Dedifferentiated amniotic fluid mesenchymal stem cell (primary cell): ENCODE measurements at regions not wholly inside any gene's neighbourhood (a gene's known extent, or its start where the extent isn't known, plus 50 kb on each side); places are given as distances from the start of the nearest gene placed in this dataset.

ENCODE experiments used
- DNase-seq: peaks from one replicate; pipeline ENCODE4 v3.0.0-alpha.2; 2016; ENCODE audit errors: extremely low spot score

GRCh38 chr6:77979204-77979603 is 326.4 kb downstream of the MEI4 start:
- no peak for DNase-seq

DNA sequence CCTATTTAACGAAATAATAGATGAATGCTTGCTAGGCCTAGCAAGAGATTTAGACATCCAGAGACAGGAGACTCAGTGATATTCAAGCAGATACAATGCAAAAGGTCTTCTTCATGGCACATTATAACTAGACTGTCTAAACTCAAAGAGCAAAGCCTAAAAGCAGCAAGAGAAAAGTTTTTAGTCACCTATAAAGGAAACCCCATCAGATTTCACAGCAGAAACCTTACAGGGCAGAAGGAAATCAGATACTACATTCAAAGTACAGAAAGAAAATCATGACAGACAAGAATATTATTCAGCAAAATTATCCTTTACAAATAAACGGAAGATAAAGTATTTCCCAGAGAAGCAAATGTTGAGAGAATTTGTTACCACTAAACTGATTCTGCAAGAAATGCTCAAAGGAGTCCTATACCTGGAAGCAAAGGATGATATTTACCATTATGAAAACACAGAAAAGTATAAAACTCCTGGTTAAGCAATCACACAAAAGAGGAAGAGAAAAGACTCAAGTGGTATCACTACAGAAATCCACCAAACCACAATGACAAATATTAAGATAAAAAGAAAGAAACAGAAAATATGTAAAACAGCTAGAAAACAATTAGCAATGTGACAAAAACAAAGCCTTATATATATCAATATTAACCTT is 333.7 kb downstream of the MEI4 start:
- no peak for DNase-seq

- DNase-seq, result no peak
Measured at GRCh38 chr6:77987035-77987384, 334.2 kb downstream of the MEI4 start.

DNA sequence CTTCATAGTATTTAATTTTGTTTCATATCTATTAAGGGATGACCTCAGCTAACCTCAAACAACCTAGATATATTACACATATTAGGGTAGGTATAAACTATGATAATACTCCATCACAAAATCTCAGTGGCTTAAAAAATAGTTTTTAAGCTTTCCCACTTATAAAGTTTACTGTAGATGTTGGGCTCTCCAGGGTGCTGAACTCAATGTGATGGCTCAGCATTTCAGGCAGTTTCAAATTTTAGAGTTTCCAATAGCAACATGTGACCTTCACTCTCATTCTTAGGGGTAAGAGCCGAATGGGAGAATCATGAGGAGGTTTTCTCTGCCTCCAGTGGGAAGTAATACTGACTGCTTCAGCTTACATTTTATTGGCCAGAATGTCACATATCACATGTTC is 357.3 kb downstream of the MEI4 start:
- DNase-seq, result no peak

- DNase-seq, result no peak
Measured at GRCh38 chr6:78020586-78020985, 367.7 kb downstream of the MEI4 start.

GRCh38 chr6:78025502-78025901 is 372.7 kb downstream of the MEI4 start:
- no peak for DNase-seq

GRCh38 chr6:78031228-78031627 is 378.4 kb downstream of the MEI4 start:
- DNase-seq, result no peak

DNA sequence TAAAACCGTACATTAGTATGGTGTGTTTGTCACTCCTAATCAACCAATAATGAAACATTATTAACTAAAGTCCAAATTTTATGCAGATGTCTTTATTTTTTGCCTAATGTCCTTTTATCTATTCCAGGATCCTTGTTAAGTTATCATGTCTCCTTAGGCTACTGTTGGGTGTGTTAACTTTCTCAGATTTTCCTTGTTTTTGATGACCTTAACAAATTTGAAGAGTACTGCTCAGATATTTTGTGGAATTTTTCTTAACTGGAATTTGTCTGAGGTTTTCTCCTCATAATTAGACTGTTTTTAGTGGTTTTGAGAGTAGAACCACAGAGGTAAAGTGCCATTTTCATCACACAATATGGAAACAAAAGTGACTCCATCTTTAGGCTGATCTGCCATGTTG is 406.3 kb downstream of the MEI4 start:
- DNase-seq, result no peak

DNA sequence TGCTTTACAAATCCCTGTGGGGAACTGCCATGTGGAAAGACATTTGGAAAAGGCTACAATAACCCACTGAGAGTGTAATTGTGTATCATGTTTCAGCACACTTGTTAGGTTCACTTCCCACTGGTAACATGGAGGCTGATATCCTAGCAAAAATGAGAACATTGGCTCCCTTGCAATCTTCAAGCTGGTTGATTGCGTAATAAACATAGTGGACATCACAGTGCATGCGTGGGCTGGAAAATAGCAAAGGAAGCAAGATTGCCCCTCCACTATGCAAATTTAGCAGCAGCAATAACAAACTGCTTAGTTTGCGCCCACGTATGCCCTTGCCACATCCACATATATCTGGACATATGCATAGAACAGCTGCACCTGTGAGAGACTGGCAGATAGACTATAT is 410.2 kb downstream of the MEI4 start:
- DNase-seq, result no peak

GRCh38 chr6:78076371-78076770 is 423.5 kb downstream of the MEI4 start:
- DNase-seq, result no peak

GRCh38 chr6:78089531-78089930 is 436.7 kb downstream of the MEI4 start:
- DNase-seq, result no peak

DNA sequence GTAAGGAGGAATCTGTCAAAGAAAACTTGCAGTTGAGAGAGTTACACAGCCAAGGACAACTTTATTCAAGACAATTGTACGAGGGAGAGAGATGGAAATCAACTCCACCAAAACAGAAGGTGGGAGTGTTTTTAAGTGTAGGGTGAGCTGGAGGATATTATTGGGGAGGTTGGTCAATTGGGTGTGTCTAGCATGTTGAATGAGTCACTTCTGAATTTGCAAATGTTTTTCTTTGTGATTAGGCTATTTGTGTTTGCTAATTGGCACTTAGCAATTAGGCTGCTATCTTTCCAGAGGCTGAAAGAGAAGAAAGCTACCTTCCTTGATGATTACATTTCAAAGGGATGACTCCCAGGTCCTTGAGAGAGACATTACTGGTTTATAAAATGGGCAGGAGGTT is 441.1 kb downstream of the MEI4 start:
- no peak for DNase-seq

DNA sequence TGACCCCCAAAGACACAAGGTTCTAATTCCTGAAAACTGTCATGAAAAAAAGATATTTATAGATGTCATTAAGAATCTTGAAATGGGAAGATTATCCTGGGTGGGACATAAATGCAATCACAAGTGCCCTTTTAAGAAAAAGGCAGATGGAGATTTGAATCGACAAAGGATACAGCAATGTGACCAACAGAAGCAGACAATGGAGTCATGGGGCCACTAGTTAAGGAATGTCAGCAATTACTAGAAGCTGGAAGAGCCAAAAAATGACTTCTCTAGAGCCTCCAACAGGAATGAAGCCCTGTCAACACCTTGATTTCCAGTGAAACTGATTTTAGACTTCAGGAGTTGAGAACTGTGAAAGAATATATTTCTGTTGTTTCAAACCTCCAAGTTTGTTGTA is 448.5 kb downstream of the MEI4 start:
- no peak for DNase-seq

DNA sequence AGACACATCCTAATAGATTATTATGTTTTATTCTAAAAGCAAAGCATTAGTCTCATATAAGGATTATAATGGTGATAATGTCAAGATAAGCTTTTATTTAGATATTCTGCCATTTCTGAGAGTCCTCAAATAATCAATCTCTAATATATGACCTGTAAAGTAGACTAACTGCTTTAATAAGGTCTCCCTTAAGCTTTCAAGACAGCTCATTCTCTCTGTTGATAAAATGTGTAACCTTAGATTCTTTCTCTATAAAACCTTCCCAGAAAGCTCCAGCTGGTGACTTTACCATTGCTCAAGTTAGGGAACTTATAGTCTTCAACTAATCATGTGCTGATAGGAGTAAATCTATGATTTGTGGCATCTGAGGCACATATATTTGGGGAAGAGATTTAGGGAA is 457.8 kb downstream of the MEI4 start:
- DNase-seq, result no peak

DNA sequence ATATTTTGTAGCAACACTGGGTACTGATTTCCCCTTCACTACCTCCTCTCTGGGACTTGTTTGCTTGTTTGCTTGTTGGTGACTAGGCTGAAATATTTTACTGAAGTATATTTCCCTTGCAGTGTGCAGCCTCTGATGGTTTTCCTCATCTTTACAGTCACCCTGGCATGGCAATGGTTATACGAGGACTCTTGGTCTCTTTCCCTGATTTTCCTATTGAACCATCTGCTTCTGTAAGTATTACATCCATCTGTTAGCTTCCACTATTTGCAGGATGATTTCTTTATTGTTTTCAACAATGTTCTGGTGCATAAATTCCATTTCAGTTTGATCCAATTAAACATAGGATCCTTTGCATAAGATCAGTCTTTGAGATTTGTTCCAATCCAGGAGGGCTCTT is 465.1 kb downstream of the MEI4 start:
- no peak for DNase-seq

DNA sequence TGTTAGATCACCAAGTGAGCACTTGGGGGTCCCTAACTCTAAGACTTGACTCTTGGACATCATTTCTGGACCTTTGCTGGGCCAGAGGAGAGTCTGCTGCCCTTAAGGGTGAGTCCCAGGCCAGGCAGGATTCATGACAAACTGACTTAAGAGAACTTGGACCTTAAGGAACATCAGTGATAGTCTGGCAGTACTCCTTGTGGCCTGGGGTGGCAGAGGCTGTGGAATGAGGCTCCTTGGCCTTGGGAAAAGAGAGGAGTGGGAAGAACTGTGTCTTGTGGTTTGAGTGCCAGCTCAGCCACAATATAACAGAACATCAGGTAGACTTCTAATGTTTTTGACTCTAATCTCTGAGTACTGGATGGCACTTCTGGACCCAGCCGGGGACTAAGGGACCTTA is 478.7 kb downstream of the MEI4 start:
- DNase-seq, result no peak

GRCh38 chr6:78132671-78133410 is 480.0 kb downstream of the MEI4 start:
- no peak for DNase-seq

- DNase-seq, result no peak
Measured at GRCh38 chr6:78150425-78150824, 497.6 kb downstream of the MEI4 start.

DNA sequence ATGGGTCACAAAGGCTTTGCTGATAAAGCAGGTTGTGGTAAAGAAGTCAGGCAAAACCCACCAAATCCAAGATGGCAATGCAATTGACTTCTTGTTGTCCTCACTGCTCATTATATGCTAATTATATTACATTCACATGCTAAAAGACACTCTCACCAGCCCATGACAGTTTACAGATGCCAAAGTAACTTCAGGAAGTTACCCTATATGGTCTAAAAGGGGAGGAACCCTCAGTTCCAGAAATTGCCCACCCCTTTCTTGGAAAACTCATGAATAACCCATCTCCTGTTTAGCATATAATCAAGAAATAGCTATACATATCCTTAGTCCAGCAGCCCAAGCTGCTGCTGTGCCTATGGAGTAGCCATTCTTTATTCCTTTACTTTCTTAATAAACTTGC is 501.1 kb downstream of the MEI4 start:
- no peak for DNase-seq

DNA sequence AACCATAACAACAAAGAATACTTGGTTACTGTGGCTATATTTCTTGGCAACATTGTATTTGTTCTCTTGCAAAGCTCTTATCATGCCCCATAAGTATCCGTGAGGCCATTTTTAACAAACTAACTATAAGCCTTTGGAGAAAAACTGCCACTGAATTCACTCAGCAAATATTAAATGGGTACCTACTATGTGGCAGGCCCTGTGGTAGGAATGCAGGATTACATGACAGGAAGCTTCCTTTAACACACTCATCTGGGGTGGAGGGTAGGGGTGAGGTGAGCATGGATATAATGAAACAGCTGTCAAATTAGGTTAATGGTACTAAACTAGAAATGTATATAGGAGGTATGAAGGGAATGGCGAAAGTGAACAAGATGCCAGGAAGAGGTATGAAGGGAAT is 504.8 kb downstream of the MEI4 start:
- no peak for DNase-seq

- no peak for DNase-seq
Measured at GRCh38 chr6:78188891-78189290, 536.1 kb downstream of the MEI4 start.

DNA sequence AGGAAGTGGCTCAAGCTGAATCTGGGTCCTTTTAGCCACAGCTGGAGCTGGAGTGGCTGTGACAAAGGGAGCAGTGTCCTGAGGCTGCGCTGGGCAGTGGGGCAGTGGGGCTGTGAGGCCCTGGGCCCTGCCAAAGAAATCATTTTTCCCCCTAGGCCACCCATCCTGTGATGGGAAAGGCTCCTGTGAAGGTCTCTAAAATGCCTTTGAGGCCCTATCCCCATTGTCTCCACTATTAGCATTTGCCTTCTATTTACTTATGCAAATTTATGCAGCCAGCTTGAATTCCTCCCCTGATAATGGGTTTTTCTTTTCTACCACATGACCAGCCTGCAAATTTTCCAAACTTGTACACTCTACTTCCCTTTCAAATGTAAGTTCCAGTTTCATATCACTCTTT is 539.2 kb downstream of the MEI4 start:
- no peak for DNase-seq

- DNase-seq, result no peak
Measured at GRCh38 chr6:78199044-78199443, 546.2 kb downstream of the MEI4 start.

- no peak for DNase-seq
Measured at GRCh38 chr6:78222226-78222625, 569.4 kb downstream of the MEI4 start.
